Endothelial cell of umbilical vein (primary cell): ENCODE measurements at regions not wholly inside any gene's neighbourhood (a gene's known extent, or its start where the extent isn't known, plus 50 kb on each side); places are given as distances from the start of the nearest gene placed in this dataset.

ENCODE experiments used
- BruUV-seq: library from RNA; stranded (reverse); fragments of 400-500 nt; replicated peaks from 2 replicates; lab custom pipeline; 2021; lab: Mats Ljungman, UMichigan
- CTCF ChIA-PET: fragments of 300-600, 350-600 bp; sonication (Branson Sonifier 250); formaldehyde crosslinking; loops from one replicate; lab custom pipeline; 2021; ENCODE audit warnings: antibody characterized with exemption, inconsistent platforms; lab: Charles Lee
- POLR2A ChIA-PET: fragments of 300-600, 350-600 bp; sonication (Branson Sonifier 250); formaldehyde crosslinking; loops from one replicate; lab custom pipeline; 2021; ENCODE audit warnings: antibody characterized with exemption, inconsistent platforms; lab: Charles Lee
- DNase-seq: peaks from one replicate; pipeline ENCODE4 v3.0.0-alpha.2; 2011; ENCODE audit warnings: low read depth, low spot score
- FAIRE-seq: peaks from 2 replicates; lab custom pipeline; 2011; peaks lifted over from hg19 to GRCh38; lab: Jason Lieb, UNC
- H2AFZ ChIP-seq: 2 replicates; pipeline ENCODE4 v1.6.0; 2012; ENCODE audit warnings: low read depth, low read length, control low read depth, inconsistent platforms
- H3K27ac ChIP-seq: 2 replicates; pipeline ENCODE4 v1.5.1; 2011; ENCODE audit warnings: low read depth, mild to moderate bottlenecking, control low read depth, low read length, moderate library complexity; ENCODE audit not compliant: insufficient read depth
- H3K27me3 ChIP-seq, 2 experiments: 2 replicates each; pipeline versions ENCODE4 v1.6.0 to v1.6.1; 2011; ENCODE audit warnings: low read length in 2 of 2, mixed read lengths in 1 of 2; ENCODE audit not compliant: control insufficient read depth in 2 of 2, insufficient read depth in 2 of 2
- H3K36me3 ChIP-seq, 2 experiments: 2 replicates in 1 of 2; 3 replicates in 1 of 2; pipeline ENCODE4 v1.5.1; 2011; ENCODE audit warnings: low read length in 2 of 2, mild to moderate bottlenecking in 1 of 2, moderate library complexity in 1 of 2; ENCODE audit not compliant: control insufficient read depth in 2 of 2, insufficient read depth in 2 of 2; ENCODE audit errors: extremely low read depth in 1 of 2
- H3K4me1 ChIP-seq: 3 replicates; pipeline ENCODE4 v1.5.1; 2011; ENCODE audit warnings: mild to moderate bottlenecking, low read length; ENCODE audit not compliant: control insufficient read depth, insufficient read depth; ENCODE audit errors: extremely low read depth
- H3K4me2 ChIP-seq: 2 replicates; pipeline ENCODE4 v1.6.1; 2011; ENCODE audit warnings: low read length, control low read depth, mixed read lengths; ENCODE audit not compliant: insufficient read depth
- H3K4me3 ChIP-seq, 3 experiments: fragments of 200-600 bp in 1 of 3; sonication (generic), shearing (Covaris generic) in 1 of 3; replicated peaks in 1 of 3; 2 replicates each; pipeline ENCODE4 v1.5.1; 2011 to 2016; ENCODE audit warnings: control low read depth in 3 of 3, low read length in 3 of 3, mild to moderate bottlenecking in 2 of 3, inconsistent platforms in 1 of 3, low read depth in 1 of 3, moderate library complexity in 1 of 3; ENCODE audit not compliant: insufficient read depth in 1 of 3
- H3K79me2 ChIP-seq: 2 replicates; pipeline ENCODE4 v1.6.0; 2012; ENCODE audit warnings: low read length, inconsistent platforms; ENCODE audit not compliant: control insufficient read depth, insufficient read depth
- H3K9ac ChIP-seq: replicated peaks from 2 replicates; pipeline ENCODE3; 2011; ENCODE audit warnings: low read length, control low read depth; ENCODE audit not compliant: insufficient read depth; ENCODE audit errors: extremely low read depth
- H3K9me1 ChIP-seq: replicated peaks from 3 replicates; pipeline ENCODE4 v1.6.0; 2011; ENCODE audit warnings: mild to moderate bottlenecking, low read length; ENCODE audit not compliant: control insufficient read depth, insufficient read depth; ENCODE audit errors: extremely low read depth
- H3K9me3 ChIP-seq: replicated peaks from 2 replicates; pipeline ENCODE4 v1.5.1; 2012; ENCODE audit warnings: low read length, inconsistent platforms; ENCODE audit not compliant: control insufficient read depth, insufficient read depth
- H4K20me1 ChIP-seq: replicated peaks from 2 replicates; pipeline ENCODE3; 2011; ENCODE audit warnings: mild to moderate bottlenecking, low read length; ENCODE audit not compliant: control insufficient read depth, insufficient read depth; ENCODE audit errors: extremely low read depth
- CTCF ChIP-seq, 2 donors: IDR thresholded peaks; 1 replicate in 1 of 2; 2 replicates in 1 of 2; pipeline ENCODE4 v1.5.1; 2011; ENCODE audit warnings: low read length in 2 of 2, mild to moderate bottlenecking in 2 of 2, moderate library complexity in 2 of 2, control low read depth in 1 of 2, inconsistent platforms in 1 of 2, low read depth in 1 of 2; ENCODE audit not compliant: insufficient read depth in 1 of 2; ENCODE audit errors: extremely low read depth in 1 of 2
- EZH2 ChIP-seq: IDR thresholded peaks from 2 replicates; pipeline ENCODE4 v1.6.1; 2012; ENCODE audit warnings: borderline replicate concordance, low read depth, mild to moderate bottlenecking, moderate library complexity, low read length, inconsistent platforms; ENCODE audit not compliant: severe bottlenecking
- FOS ChIP-seq: IDR thresholded peaks from 2 replicates; pipeline ENCODE4 v1.6.1; 2011; ENCODE audit warnings: mild to moderate bottlenecking, low read length, moderate library complexity, borderline replicate concordance; ENCODE audit not compliant: insufficient read depth
- GATA2 ChIP-seq: IDR thresholded peaks from 2 replicates; pipeline ENCODE4 v1.7.0; 2011; ENCODE audit warnings: low read depth, mild to moderate bottlenecking, moderate library complexity, mixed read lengths, low read length; ENCODE audit not compliant: insufficient read length, insufficient read depth
- JUN ChIP-seq: IDR thresholded peaks from 2 replicates; pipeline ENCODE4 v1.6.1; 2011; ENCODE audit warnings: borderline replicate concordance, low read depth; ENCODE audit not compliant: insufficient read length, insufficient read depth
- MAX ChIP-seq: IDR thresholded peaks from 2 replicates; pipeline ENCODE4 v1.6.1; 2011; ENCODE audit not compliant: insufficient read depth, insufficient read length
- MYC ChIP-seq: IDR thresholded peaks from one replicate; pipeline ENCODE4 v1.6.1; 2011; ENCODE audit warnings: mild to moderate bottlenecking, low read depth, low read length
- POLR2A ChIP-seq: IDR thresholded peaks from 2 replicates; pipeline ENCODE4 v1.6.1; 2012; ENCODE audit warnings: low read depth, mild to moderate bottlenecking, control low read depth, low read length
- POLR2AphosphoS5 ChIP-seq: IDR thresholded peaks from 2 replicates; pipeline ENCODE4 v1.6.1; 2012; ENCODE audit warnings: low read depth, mild to moderate bottlenecking, control low read depth, low read length, moderate library complexity; ENCODE audit not compliant: insufficient read depth
- dilution Hi-C: fragments of 300-500 bp; cut with MboI; formaldehyde crosslinking; loops from one replicate; pipeline ENCODE4 v1.15.0; 2019; ENCODE audit warnings: low sequenced_read_pairs; ENCODE audit not compliant: extremely low pct_ligation_motif_present
- intact Hi-C: fragments of 100-400 bp; cut with micrococcal nuclease; formaldehyde crosslinking; loops from one replicate; pipeline ENCODE4 v1.10.0; 2022

- H3K9me1 ChIP-seq, result no peaks in the 10 kb centered on the region
- H3K79me2 ChIP-seq, result no peaks in the 10 kb centered on the region
- no peak for TF ChIP-seq POLR2A
- TF ChIP-seq GATA2, result no peak
- TF ChIP-seq MAX, result no peak
- no peak for TF ChIP-seq EZH2
- TF ChIP-seq JUN, result no peak
- TF ChIP-seq MYC, result no peak
- no peak for TF ChIP-seq CTCF (IDR thresholded peaks at IDR 0.05; ENCODE audit: extremely low read depth in 1 of 2, insufficient read depth in 1 of 2, low read depth in 1 of 2, low read length in 2 of 2)
- TF ChIP-seq FOS, result no peak
- TF ChIP-seq POLR2AphosphoS5, result no peak
- dilution Hi-C loops, result no loop called here
- FAIRE-seq (no peak), DNase-seq (no peak)
- ChIA-PET CTCF (no interaction called here), POLR2A (no interaction called here)
- H2AFZ ChIP-seq, result no peak overlapping the region
- H3K4me1 ChIP-seq, result peaks cover 3% of the 10 kb centered on the region
- H3K9ac ChIP-seq, result no peak overlapping the region
- BruUV-seq, result no TSS peak
- no peak overlapping the region for H3K27ac ChIP-seq
- no peaks in the 10 kb centered on the region for H3K9me3 ChIP-seq
- no peaks in the 10 kb centered on the region for H3K36me3 ChIP-seq
- H3K4me2 ChIP-seq, result no peak overlapping the region
- H3K27me3 ChIP-seq, result peaks cover 6 to 9% of the 10 kb centered on the region in 2 experiments
- intact Hi-C loops, result no loop called here
- no peaks in the 10 kb centered on the region for H4K20me1 ChIP-seq
- no peak overlapping the region for H3K4me3 ChIP-seq
Observed at GRCh38 chr14:104263675-104264358, 125.4 kb downstream of the KIF26A start.
